Parathyroid adenoma (tissue), 2 donors: ENCODE measurements at regions not wholly inside any gene's neighbourhood (a gene's known extent, or its start where the extent isn't known, plus 50 kb on each side); places are given as distances from the start of the nearest gene placed in this dataset.

Source experiments
- H2AFZ ChIP-seq: fragments of 300-600 bp; sonication (generic); one replicate; pipeline ENCODE4 v1.7.0; 2017; ENCODE audit warnings: antibody characterized with exemption, mild to moderate bottlenecking
- H3K27ac ChIP-seq: fragments of 300-600 bp; sonication (generic); one replicate; pipeline ENCODE4 v1.7.0; 2017
- H3K27me3 ChIP-seq: fragments of 300-600 bp; sonication (generic); one replicate; pipeline ENCODE4 v1.7.0; 2017; ENCODE audit warnings: low read length; ENCODE audit not compliant: control insufficient read depth, insufficient read depth
- H3K36me3 ChIP-seq: fragments of 300-600 bp; sonication (generic); one replicate; pipeline ENCODE4 v1.7.0; 2017; ENCODE audit warnings: low read length; ENCODE audit not compliant: control insufficient read depth, insufficient read depth
- H3K4me1 ChIP-seq: fragments of 300-600 bp; sonication (generic); one replicate; pipeline ENCODE4 v1.7.0; 2017; ENCODE audit warnings: control low read depth
- H3K4me2 ChIP-seq: fragments of 300-600 bp; sonication (generic); one replicate; pipeline ENCODE4 v1.7.0; 2017; ENCODE audit warnings: low read length
- H3K4me3 ChIP-seq: fragments of 300-600 bp; sonication (generic); one replicate; pipeline ENCODE4 v1.7.0; 2017; ENCODE audit warnings: low read depth, low read length
- H3K79me2 ChIP-seq: fragments of 300-600 bp; sonication (generic); one replicate; pipeline ENCODE4 v1.7.0; 2017; ENCODE audit warnings: control low read depth
- H3K9ac ChIP-seq: fragments of 300-600 bp; sonication (generic); one replicate; pipeline ENCODE4 v1.7.0; 2017; ENCODE audit warnings: mild to moderate bottlenecking
- H3K9me3 ChIP-seq: fragments of 300-600 bp; sonication (generic); one replicate; pipeline ENCODE4 v1.7.0; 2017; ENCODE audit warnings: low read length; ENCODE audit not compliant: control insufficient read depth
- TF ChIP-seq, protein P1 (sequence below): fragments of 300-600 bp; sonication (generic); IDR thresholded peaks from one replicate; pipeline ENCODE4 v1.7.0; 2017; ENCODE audit warnings: antibody characterized with exemption, mild to moderate bottlenecking
- donor health status: primary hyperparathyroidism.

DNA sequence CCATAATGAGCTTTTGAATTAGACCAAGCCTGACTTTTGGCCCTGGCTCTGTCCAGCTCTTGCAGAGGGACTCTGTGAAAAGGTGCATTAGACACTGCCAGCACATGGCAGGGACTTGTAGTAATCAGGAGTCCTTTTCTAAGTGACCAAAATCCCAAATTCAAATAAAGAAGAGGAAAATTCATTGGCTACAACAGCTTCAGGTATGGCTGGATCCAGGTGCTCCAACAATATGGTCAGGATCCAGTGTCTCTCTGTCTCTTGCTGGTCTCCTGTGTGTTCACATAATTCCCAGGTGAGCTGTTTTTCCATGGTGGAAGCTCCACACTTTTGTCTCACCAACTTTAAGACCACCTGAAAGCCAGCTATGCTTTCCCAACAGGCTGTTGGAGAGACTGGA is 358.8 kb upstream of the TNRC6C start:
- Histone ChIP-seq H3K4me1 (no peaks in the 10 kb centered on the region), H3K4me3 (no peak overlapping the region), H3K9me3 (no peaks in the 10 kb centered on the region), H3K36me3 (no peaks in the 10 kb centered on the region), H3K27ac (no peak overlapping the region), H3K9ac (no peak overlapping the region), H2AFZ (no peak overlapping the region), H3K79me2 (no peaks in the 10 kb centered on the region), H3K27me3 (no peaks in the 10 kb centered on the region), H3K4me2 (no peak overlapping the region)
- TF ChIP-seq, protein P1, sequence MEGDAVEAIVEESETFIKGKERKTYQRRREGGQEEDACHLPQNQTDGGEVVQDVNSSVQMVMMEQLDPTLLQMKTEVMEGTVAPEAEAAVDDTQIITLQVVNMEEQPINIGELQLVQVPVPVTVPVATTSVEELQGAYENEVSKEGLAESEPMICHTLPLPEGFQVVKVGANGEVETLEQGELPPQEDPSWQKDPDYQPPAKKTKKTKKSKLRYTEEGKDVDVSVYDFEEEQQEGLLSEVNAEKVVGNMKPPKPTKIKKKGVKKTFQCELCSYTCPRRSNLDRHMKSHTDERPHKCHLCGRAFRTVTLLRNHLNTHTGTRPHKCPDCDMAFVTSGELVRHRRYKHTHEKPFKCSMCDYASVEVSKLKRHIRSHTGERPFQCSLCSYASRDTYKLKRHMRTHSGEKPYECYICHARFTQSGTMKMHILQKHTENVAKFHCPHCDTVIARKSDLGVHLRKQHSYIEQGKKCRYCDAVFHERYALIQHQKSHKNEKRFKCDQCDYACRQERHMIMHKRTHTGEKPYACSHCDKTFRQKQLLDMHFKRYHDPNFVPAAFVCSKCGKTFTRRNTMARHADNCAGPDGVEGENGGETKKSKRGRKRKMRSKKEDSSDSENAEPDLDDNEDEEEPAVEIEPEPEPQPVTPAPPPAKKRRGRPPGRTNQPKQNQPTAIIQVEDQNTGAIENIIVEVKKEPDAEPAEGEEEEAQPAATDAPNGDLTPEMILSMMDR, result no peak

DNA sequence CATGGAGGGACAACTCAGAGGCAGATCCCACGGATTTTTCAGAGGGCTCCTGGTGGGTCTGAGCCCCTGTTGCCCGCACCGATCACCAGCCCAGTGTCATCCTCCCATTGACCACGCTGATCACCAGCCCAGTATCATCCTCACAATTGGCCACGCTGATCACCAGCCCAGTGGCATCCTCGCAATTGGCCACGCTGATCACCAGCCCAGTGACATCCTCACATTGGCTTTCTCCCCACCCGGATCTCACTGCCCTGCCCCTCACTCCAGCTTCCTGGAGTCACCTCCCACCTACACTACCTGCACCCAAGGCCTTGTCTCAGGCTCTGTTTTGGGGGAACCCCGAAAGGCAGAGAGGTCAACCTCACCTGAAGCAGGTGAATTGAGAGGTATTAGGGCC is 358.2 kb upstream of the TNRC6C start:
- Histone ChIP-seq H3K9me3 (no peaks in the 10 kb centered on the region), H3K4me2 (no peak overlapping the region), H3K79me2 (no peaks in the 10 kb centered on the region), H3K4me1 (no peaks in the 10 kb centered on the region), H3K27me3 (no peaks in the 10 kb centered on the region), H3K9ac (no peak overlapping the region), H3K4me3 (no peak overlapping the region), H2AFZ (no peak overlapping the region), H3K36me3 (no peaks in the 10 kb centered on the region), H3K27ac (no peak overlapping the region)
- TF ChIP-seq, protein P1, result no peak

GRCh38 chr17:77601054-77601979 is 357.2 kb upstream of the TNRC6C start:
- Histone ChIP-seq H3K9ac (no peak overlapping the region), H3K4me3 (no peak overlapping the region), H3K4me1 (no peaks in the 10 kb centered on the region), H3K27me3 (no peaks in the 10 kb centered on the region), H3K36me3 (no peaks in the 10 kb centered on the region), H3K79me2 (no peaks in the 10 kb centered on the region), H3K27ac (peak overlapping the region; percentile 51), H3K4me2 (no peak overlapping the region), H2AFZ (no peak overlapping the region), H3K9me3 (no peaks in the 10 kb centered on the region)
- TF ChIP-seq, protein P1, result no peak

GRCh38 chr17:77602062-77602746 is 356.3 kb upstream of the TNRC6C start:
- Histone ChIP-seq H3K4me1 (no peaks in the 10 kb centered on the region), H3K79me2 (no peaks in the 10 kb centered on the region), H3K4me3 (no peak overlapping the region), H3K9me3 (no peaks in the 10 kb centered on the region), H3K36me3 (no peaks in the 10 kb centered on the region), H3K4me2 (no peak overlapping the region), H3K27me3 (no peaks in the 10 kb centered on the region), H3K27ac (peak overlapping the region; percentile 62), H2AFZ (no peak overlapping the region), H3K9ac (no peak overlapping the region)
- TF ChIP-seq, protein P1, result no peak
